Thyroid gland (tissue), 4 donors: ENCODE measurements at regions not wholly inside any gene's neighbourhood (a gene's known extent, or its start where the extent isn't known, plus 50 kb on each side); places are given as distances from the start of the nearest gene placed in this dataset.

Source experiments
- DNase-seq, 2 donors: peaks; one replicate each; pipeline ENCODE4 v3.0.0-alpha.2; 2019
- H3K27ac ChIP-seq, 3 donors: fragments of 200-600 bp; sonication (generic); 1 replicate in 2 of 3; 2 replicates in 1 of 3; pipeline ENCODE4 v1.5.1; 2016 to 2019; ENCODE audit warnings: mild to moderate bottlenecking in 1 of 3, moderate library complexity in 1 of 3
- H3K27me3 ChIP-seq: fragments of 200-600 bp; sonication (generic); one replicate; pipeline ENCODE4 v1.5.1; 2019
- H3K36me3 ChIP-seq, 2 donors: fragments of 200-600 bp; sonication (generic); one replicate each; pipeline ENCODE4 v1.5.1; 2016 to 2019
- H3K4me1 ChIP-seq, 2 donors: fragments of 200-600 bp; sonication (generic); one replicate each; pipeline ENCODE4 v1.5.1; 2017 to 2019
- H3K4me3 ChIP-seq, 3 donors: fragments of 200-600 bp; sonication (generic); replicated peaks in 1 of 3; 1 replicate in 2 of 3; 2 replicates in 1 of 3; pipeline ENCODE4 v1.5.1; 2016; ENCODE audit warnings: mild to moderate bottlenecking in 1 of 3
- H3K9me3 ChIP-seq: fragments of 200-600 bp; sonication (generic); one replicate; pipeline ENCODE4 v1.5.1; 2017
- POLR2A ChIP-seq, 2 donors: fragments of 450-650 bp; IDR thresholded peaks; one replicate each; pipeline ENCODE4 v1.6.1; 2017; ENCODE audit warnings: antibody characterized with exemption in 2 of 2, mild to moderate bottlenecking in 2 of 2, moderate library complexity in 1 of 2
- WGBS, 2 donors: methylation state at CpG; one replicate each; pipeline ENCODE4 v1.1.5; 2017; 5-methylcytosine and 5-hydroxymethylcytosine counted together
- intact Hi-C: fragments of 100-400 bp; cut with DNase I; formaldehyde crosslinking; loops from one replicate; pipeline ENCODE4 v1.15.1; 2023
- TF ChIP-seq, protein P1 (sequence below), 6 experiments: fragments of 200-600 bp in 3 of 6; fragments of 450-650 bp in 3 of 6; sonication (generic) in 3 of 6; IDR thresholded peaks; one replicate each; pipeline ENCODE4 v1.5.1; 2016 to 2019; ENCODE audit warnings: antibody characterized with exemption in 6 of 6, mild to moderate bottlenecking in 2 of 6, inconsistent platforms in 1 of 6, moderate library complexity in 1 of 6

DNA sequence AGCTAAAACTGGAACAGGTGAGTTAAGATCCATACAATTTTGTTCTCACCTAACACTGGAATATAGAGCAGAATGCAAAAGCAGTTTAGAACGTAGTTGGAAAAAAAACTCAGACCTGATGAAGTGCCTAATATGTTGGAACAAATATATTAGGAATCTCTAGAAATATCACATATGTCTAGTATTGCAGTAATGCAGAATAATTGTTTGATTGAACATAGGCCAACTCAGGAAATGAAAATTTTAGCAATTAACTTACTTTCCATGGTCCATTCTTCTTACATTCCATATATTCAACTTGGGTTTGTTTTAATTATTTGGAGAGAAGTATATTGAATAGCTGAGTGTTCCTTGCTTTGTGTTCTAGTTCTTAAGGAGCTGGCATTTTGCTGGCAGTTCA, 111.8 kb upstream of the ADAMTSL1 start:
- 88 to 95% methylated on average over 1 of the region's 1 CpG for WGBS, 2 donors
- no peaks in the 10 kb centered on the region for H3K36me3 ChIP-seq
- H3K27me3 ChIP-seq: no peaks in the 10 kb centered on the region
- TF ChIP-seq, protein P1, sequence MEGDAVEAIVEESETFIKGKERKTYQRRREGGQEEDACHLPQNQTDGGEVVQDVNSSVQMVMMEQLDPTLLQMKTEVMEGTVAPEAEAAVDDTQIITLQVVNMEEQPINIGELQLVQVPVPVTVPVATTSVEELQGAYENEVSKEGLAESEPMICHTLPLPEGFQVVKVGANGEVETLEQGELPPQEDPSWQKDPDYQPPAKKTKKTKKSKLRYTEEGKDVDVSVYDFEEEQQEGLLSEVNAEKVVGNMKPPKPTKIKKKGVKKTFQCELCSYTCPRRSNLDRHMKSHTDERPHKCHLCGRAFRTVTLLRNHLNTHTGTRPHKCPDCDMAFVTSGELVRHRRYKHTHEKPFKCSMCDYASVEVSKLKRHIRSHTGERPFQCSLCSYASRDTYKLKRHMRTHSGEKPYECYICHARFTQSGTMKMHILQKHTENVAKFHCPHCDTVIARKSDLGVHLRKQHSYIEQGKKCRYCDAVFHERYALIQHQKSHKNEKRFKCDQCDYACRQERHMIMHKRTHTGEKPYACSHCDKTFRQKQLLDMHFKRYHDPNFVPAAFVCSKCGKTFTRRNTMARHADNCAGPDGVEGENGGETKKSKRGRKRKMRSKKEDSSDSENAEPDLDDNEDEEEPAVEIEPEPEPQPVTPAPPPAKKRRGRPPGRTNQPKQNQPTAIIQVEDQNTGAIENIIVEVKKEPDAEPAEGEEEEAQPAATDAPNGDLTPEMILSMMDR (IDR thresholded peaks at IDR 0.05): no peak
- TF ChIP-seq POLR2A (IDR thresholded peaks at IDR 0.05): no peak
- H3K4me1 ChIP-seq: peaks cover 7 to 21% of the 10 kb centered on the region in 2 donors
- no peak for DNase-seq
- intact Hi-C loops: no loop called here
- no peak overlapping the region for H3K27ac ChIP-seq
- H3K9me3 ChIP-seq: no peaks in the 10 kb centered on the region
- no peak overlapping the region for H3K4me3 ChIP-seq

DNA sequence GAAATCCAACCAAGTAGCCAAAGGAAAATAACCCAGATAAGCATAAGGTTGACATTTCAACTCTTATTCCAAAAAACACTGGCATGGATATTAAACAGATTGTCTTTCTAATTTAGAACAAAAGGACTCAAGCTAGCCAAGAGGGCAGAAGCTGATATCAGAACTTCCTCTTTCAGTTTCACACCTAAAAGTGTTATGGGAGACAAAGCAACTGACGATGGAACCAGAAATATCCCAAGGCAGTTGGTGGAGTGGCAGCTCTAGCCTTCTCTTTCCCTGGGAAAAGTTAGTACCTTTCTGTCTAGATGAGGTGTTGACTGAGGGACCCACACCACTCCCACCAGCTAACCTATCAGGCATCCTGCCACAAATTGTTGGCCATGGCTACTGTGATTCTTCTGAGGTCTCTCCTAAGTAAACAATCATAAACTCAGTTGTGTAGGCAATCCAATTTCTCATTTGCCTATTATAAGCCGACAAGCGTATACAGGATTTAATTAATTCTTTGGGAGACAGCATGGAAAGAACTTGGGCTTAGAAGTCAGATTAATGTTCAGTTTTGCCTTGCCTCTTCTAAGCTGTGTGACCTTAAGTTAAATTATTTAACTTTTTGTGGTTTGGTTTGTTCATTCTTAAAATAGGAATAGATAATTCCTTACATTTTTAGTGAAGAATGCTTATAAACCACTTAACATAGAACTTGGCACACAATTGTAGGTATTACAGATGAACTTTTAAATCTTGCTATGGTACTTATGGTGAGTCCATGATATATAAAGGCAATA, 110.9 kb upstream of the ADAMTSL1 start:
- no peak overlapping the region for H3K27ac ChIP-seq
- TF ChIP-seq POLR2A (IDR thresholded peaks at IDR 0.05): no peak
- TF ChIP-seq, protein P1 (IDR thresholded peaks at IDR 0.05): no peak
- intact Hi-C loops: no loop called here
- H3K36me3 ChIP-seq: no peaks in the 10 kb centered on the region
- no peaks in the 10 kb centered on the region for H3K27me3 ChIP-seq
- no peak overlapping the region for H3K4me3 ChIP-seq
- WGBS, 2 donors: 75 to 79% methylated on average over 3 of the region's 3 CpGs
- H3K4me1 ChIP-seq: peaks cover 7 to 21% of the 10 kb centered on the region in 2 donors
- no peaks in the 10 kb centered on the region for H3K9me3 ChIP-seq
- no peak for DNase-seq

DNA sequence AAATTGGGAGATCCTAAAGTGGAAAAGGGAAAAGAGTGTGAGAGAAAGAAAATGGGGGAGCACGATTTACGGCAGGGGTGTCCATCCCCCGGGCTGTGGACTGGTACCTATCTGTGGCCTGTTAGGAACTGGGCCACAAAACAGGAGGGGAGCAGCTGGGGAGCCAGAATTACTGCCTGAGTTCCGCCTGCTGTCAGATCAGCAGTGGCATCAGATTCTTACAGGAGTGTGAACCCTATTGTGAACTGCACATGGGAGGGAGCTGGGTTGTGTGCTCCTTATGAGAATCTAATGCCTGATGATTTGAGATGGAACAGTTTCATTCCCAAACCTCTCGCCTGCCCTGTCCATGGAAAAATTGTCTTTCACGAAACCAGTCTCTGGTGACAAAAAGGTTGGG, 108.3 kb upstream of the ADAMTSL1 start:
- 91 to 93% methylated on average over 6 of the region's 6 CpGs for WGBS, 2 donors
- no peak for TF ChIP-seq POLR2A (IDR thresholded peaks at IDR 0.05)
- TF ChIP-seq, protein P1 (IDR thresholded peaks at IDR 0.05): no peak

DNA sequence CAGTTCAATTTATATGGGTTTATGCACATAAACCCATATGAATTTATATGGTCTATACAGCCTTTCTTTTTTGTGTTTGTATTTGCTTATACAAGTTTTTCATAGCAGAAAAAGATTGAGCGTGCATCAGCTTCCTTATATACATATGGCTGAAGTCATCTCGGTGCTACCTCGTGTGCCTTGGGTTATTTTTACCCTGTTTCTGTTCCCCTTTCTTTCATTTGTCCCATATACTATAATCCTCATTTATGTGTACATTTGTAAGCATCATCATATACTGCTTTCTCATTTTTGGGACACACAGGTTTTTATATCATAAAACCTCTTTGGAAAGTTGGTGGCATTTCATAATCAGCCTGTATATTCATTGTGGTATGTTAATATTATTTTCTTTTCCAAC, 107.8 kb upstream of the ADAMTSL1 start:
- TF ChIP-seq, protein P1 (IDR thresholded peaks at IDR 0.05): no peak
- TF ChIP-seq POLR2A (IDR thresholded peaks at IDR 0.05): no peak
- Histone ChIP-seq H3K27me3 (no peaks in the 10 kb centered on the region), H3K27ac (no peak overlapping the region), H3K36me3 (no peaks in the 10 kb centered on the region), H3K9me3 (no peaks in the 10 kb centered on the region), H3K4me1 (peaks cover 7 to 21% of the 10 kb centered on the region in 2 donors), H3K4me3 (no peak overlapping the region)
- intact Hi-C loops: no loop called here
- 81 to 87% methylated on average over 3 of the region's 3 CpGs for WGBS, 2 donors
- no peak for DNase-seq

More for the DNA sequence above, 108.3 kb upstream of the ADAMTSL1 start:
- Histone ChIP-seq H3K9me3 (no peaks in the 10 kb centered on the region), H3K27ac (no peak overlapping the region), H3K4me3 (no peak overlapping the region), H3K36me3 (no peaks in the 10 kb centered on the region), H3K27me3 (no peaks in the 10 kb centered on the region), H3K4me1 (peaks cover 7 to 21% of the 10 kb centered on the region in 2 donors)
- intact Hi-C loops: no loop called here
- no peak for DNase-seq

DNA sequence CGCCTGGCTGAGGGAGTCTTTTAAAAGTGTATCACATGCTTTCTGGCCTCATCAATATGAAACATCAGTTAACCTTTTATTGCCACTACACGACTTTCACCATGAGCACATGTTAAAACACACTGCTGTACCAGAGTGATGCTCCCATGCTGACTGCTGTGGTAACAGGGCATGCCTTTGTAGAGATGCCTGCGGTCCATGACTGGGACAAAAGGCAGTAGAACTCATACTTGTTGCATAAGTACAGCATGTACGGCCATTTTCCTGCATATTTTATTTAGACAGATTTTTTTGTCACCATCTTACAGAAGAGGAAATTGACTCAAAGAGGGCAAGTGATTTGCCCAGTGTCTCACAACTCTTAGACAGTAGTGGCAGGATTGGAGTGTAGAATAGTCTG, 105.7 kb upstream of the ADAMTSL1 start:
- Histone ChIP-seq H3K27me3 (no peaks in the 10 kb centered on the region), H3K9me3 (no peaks in the 10 kb centered on the region), H3K27ac (no peak overlapping the region), H3K4me1 (peaks cover 0 to 4% of the 10 kb centered on the region in 2 donors), H3K4me3 (no peak overlapping the region), H3K36me3 (no peaks in the 10 kb centered on the region)
- intact Hi-C loops: no loop called here
- WGBS, 2 donors: 93 to 96% methylated on average over 4 of the region's 4 CpGs
- DNase-seq: no peak
- TF ChIP-seq, protein P1 (IDR thresholded peaks at IDR 0.05): no peak
